Panc1 (cell line): ENCODE measurements at regions not wholly inside any gene's neighbourhood (a gene's known extent, or its start where the extent isn't known, plus 50 kb on each side); places are given as distances from the start of the nearest gene placed in this dataset.

Source experiments
- ATAC-seq: fragments of 200-7000 bp; cut with Tn5 transposase; 2 replicates; pipeline ENCODE4 v1.9.1; 2020; ENCODE audit warnings: mild to moderate bottlenecking, moderate library complexity
- BruUV-seq: library from RNA; stranded (reverse); fragments of 400-500 nt; replicated peaks from 2 replicates; lab custom pipeline; 2021; lab: Mats Ljungman, UMichigan
- CTCF ChIA-PET: fragments of 300-600 bp; sonication (Branson Sonifier 250); formaldehyde crosslinking; loops from one replicate; lab custom pipeline; 2022; ENCODE audit warnings: antibody characterized with exemption; lab: Charles Lee
- POLR2A ChIA-PET: fragments of 300-600 bp; sonication (Branson Sonifier 250); formaldehyde crosslinking; loops from one replicate; lab custom pipeline; 2022; ENCODE audit warnings: antibody characterized with exemption; lab: Charles Lee
- DNase-seq: peaks from one replicate; pipeline ENCODE4 v3.0.0-alpha.2; 2010; ENCODE audit warnings: low read depth, low spot score
- H3K27ac ChIP-seq: 2 replicates; pipeline ENCODE4 v1.5.1; 2011; ENCODE audit warnings: mild to moderate bottlenecking, low read length, inconsistent platforms
- H3K27me3 ChIP-seq: fragments of 200-500 bp; sonication (Bioruptor generic); 2 replicates; pipeline ENCODE4 v1.6.0; 2014; ENCODE audit warnings: low read length, inconsistent platforms; ENCODE audit not compliant: control insufficient read depth, insufficient read depth
- H3K36me3 ChIP-seq: fragments of 200-500 bp; sonication (Bioruptor generic); 2 replicates; pipeline ENCODE4 v1.5.1; 2014; ENCODE audit warnings: inconsistent platforms, mild to moderate bottlenecking, low read length, moderate library complexity; ENCODE audit not compliant: control insufficient read depth, insufficient read depth
- H3K4me1 ChIP-seq: 2 replicates; pipeline ENCODE4 v1.5.1; 2011; ENCODE audit warnings: inconsistent platforms, mild to moderate bottlenecking, low read length, moderate library complexity; ENCODE audit not compliant: control insufficient read depth, insufficient read depth
- H3K4me3 ChIP-seq, 2 experiments: 2 replicates each; pipeline ENCODE4 v1.5.1; 2011 to 2012; ENCODE audit warnings: low read depth in 2 of 2, low read length in 2 of 2, mild to moderate bottlenecking in 2 of 2, inconsistent platforms in 1 of 2, moderate library complexity in 1 of 2
- H3K9me3 ChIP-seq: fragments of 200-500 bp; sonication (Bioruptor generic); 2 replicates; pipeline ENCODE4 v1.5.1; 2014; ENCODE audit warnings: low read depth, mild to moderate bottlenecking, inconsistent platforms, low read length, moderate library complexity; ENCODE audit not compliant: control insufficient read depth, insufficient read depth
- CTCF ChIP-seq: fragments of 450-650 bp; IDR thresholded peaks from 2 replicates; pipeline ENCODE4 v1.5.1; 2017; ENCODE audit warnings: mild to moderate bottlenecking
- POLR2AphosphoS5 ChIP-seq: IDR thresholded peaks from 2 replicates; pipeline ENCODE4 v1.6.1; 2012; ENCODE audit warnings: mild to moderate bottlenecking, low read depth, low read length, moderate library complexity
- REST ChIP-seq, 2 experiments: IDR thresholded peaks; 2 replicates each; pipeline ENCODE4 v1.6.1; 2011 to 2012; ENCODE audit warnings: low read depth in 2 of 2, control low read depth in 1 of 2, low read length in 1 of 2, mild to moderate bottlenecking in 1 of 2, moderate library complexity in 1 of 2; ENCODE audit not compliant: insufficient read depth in 1 of 2
- SIN3A ChIP-seq: IDR thresholded peaks from 2 replicates; pipeline ENCODE4 v1.6.1; 2012; ENCODE audit warnings: low read depth, mild to moderate bottlenecking, low read length, moderate library complexity, borderline replicate concordance; ENCODE audit not compliant: insufficient read depth
- TCF7L2 ChIP-seq: IDR thresholded peaks from 2 replicates; pipeline ENCODE4 v1.6.1; 2011; ENCODE audit warnings: mild to moderate bottlenecking, low read depth, low read length, inconsistent platforms
- in situ Hi-C: cut with HindIII; loops from 2 replicates; pipeline ENCODE4 v1.10.0; 2016; ENCODE audit warnings: low sequenced_read_pairs, low pct_unique_long_range_greater_than_20kb
- intact Hi-C: fragments of 100-400 bp; cut with micrococcal nuclease; formaldehyde crosslinking; loops from one replicate; pipeline ENCODE4 v1.10.0; 2022; ENCODE audit not compliant: unreplicated experiment

GRCh38 chr2:192536922-192537624 lies 342.3 kb upstream of the TMEFF2 start:
- Histone ChIP-seq H3K4me1 (no peaks in the 10 kb centered on the region; the same call in 1 of the 2 replicates), H3K9me3 (no peaks in the 10 kb centered on the region), H3K36me3 (no peaks in the 10 kb centered on the region), H3K27ac (no peak overlapping the region), H3K4me3 (no peak overlapping the region), H3K27me3 (no peaks in the 10 kb centered on the region)
- no peak for DNase-seq
- no TSS peak for BruUV-seq
- CTCF ChIA-PET = no interaction called here
- POLR2A ChIA-PET = no interaction called here
- ATAC-seq = no peak
- TF ChIP-seq REST (IDR thresholded peaks at IDR 0.05; ENCODE audit: insufficient read depth in 1 of 2, low read depth in 2 of 2, low read length in 1 of 2) (no peak), CTCF (no peak), POLR2AphosphoS5 (no peak), SIN3A (no peak), TCF7L2 (no peak)
- intact Hi-C loops (no loop called here), in situ Hi-C loops (no loop called here)

- no peak overlapping the region for H3K4me3 ChIP-seq
- intact Hi-C loops = no loop called here
- ChIA-PET POLR2A (no interaction called here), CTCF (no interaction called here)
- H3K9me3 ChIP-seq = no peaks in the 10 kb centered on the region
- no peak for TF ChIP-seq POLR2AphosphoS5
- TF ChIP-seq TCF7L2 = no peak
- TF ChIP-seq CTCF = no peak
- no peak for TF ChIP-seq REST (IDR thresholded peaks at IDR 0.05; ENCODE audit: insufficient read depth in 1 of 2, low read depth in 2 of 2, low read length in 1 of 2)
- TF ChIP-seq SIN3A = no peak
- no TSS peak for BruUV-seq
- in situ Hi-C loops = no loop called here
- no peaks in the 10 kb centered on the region for H3K27me3 ChIP-seq
- DNase-seq = no peak
- no peaks in the 10 kb centered on the region for H3K36me3 ChIP-seq
- H3K27ac ChIP-seq = no peak overlapping the region
- no peaks in the 10 kb centered on the region; the same call in 1 of the 2 replicates for H3K4me1 ChIP-seq
- no peak for ATAC-seq
These were observed 341.5 kb upstream of the TMEFF2 start for GRCh38 chr2:192535956-192536921.
